ENCODE measurements at regions not wholly inside any gene's neighbourhood (a gene's known extent, or its start where the extent isn't known, plus 50 kb on each side); places are given as distances from the start of the nearest gene placed in this dataset.

- Histone ChIP-seq H3K27ac (ENCODE audit: low read depth, low read length, severe bottlenecking) (peak overlapping the region; percentile 75), H3K36me3 (ENCODE audit: control insufficient read depth, insufficient read depth, low read length) (no peaks in the 10 kb centered on the region), H3K4me3 (ENCODE audit: extremely low read depth, insufficient read depth, low read length, poor library complexity, severe bottlenecking) (no peak overlapping the region), H3K4me1 (ENCODE audit: control insufficient read depth, insufficient read depth, low read length, poor library complexity, severe bottlenecking) (peaks cover 5% of the 10 kb centered on the region), H3K9me3 (ENCODE audit: control insufficient read depth, low read length) (no peaks in the 10 kb centered on the region)
- WGBS, 2 experiments (ENCODE audit: insufficient coverage in 2 of 2), result no CpG with 5 or more reads among the region's 1 CpG
Observed at GRCh38 chr15:81532001-81532400, 158.0 kb upstream of the TMC3 start.

GRCh38 chr15:81531109-81531592, 157.1 kb upstream of the TMC3 start:
- Histone ChIP-seq H3K9me3 (ENCODE audit: control insufficient read depth, low read length) (no peaks in the 10 kb centered on the region), H3K4me1 (ENCODE audit: control insufficient read depth, insufficient read depth, low read length, poor library complexity, severe bottlenecking) (peaks cover 5% of the 10 kb centered on the region), H3K27ac (ENCODE audit: low read depth, low read length, severe bottlenecking) (peak overlapping the region; percentile 75), H3K36me3 (ENCODE audit: control insufficient read depth, insufficient read depth, low read length) (no peaks in the 10 kb centered on the region), H3K4me3 (ENCODE audit: extremely low read depth, insufficient read depth, low read length, poor library complexity, severe bottlenecking) (no peak overlapping the region)
- 23 to 24% methylated on average over 6 of the region's 10 CpGs for WGBS, 2 experiments (ENCODE audit: insufficient coverage in 2 of 2)

- WGBS, 2 experiments (ENCODE audit: insufficient coverage in 2 of 2), result 80% methylated on average over 1 of the region's 3 CpGs; no CpG with 5 or more reads in 1 of the 2 experiments
- Histone ChIP-seq H3K4me1 (ENCODE audit: control insufficient read depth, insufficient read depth, low read length, poor library complexity, severe bottlenecking) (peaks cover 5% of the 10 kb centered on the region), H3K36me3 (ENCODE audit: control insufficient read depth, insufficient read depth, low read length) (no peaks in the 10 kb centered on the region), H3K9me3 (ENCODE audit: control insufficient read depth, low read length) (no peaks in the 10 kb centered on the region), H3K27ac (ENCODE audit: low read depth, low read length, severe bottlenecking) (peak overlapping the region; percentile 75), H3K4me3 (ENCODE audit: extremely low read depth, insufficient read depth, low read length, poor library complexity, severe bottlenecking) (no peak overlapping the region)
Observed at GRCh38 chr15:81530271-81530691, 156.3 kb upstream of the TMC3 start.

- peaks cover 5% of the 10 kb centered on the region for H3K4me1 ChIP-seq (ENCODE audit: control insufficient read depth, insufficient read depth, low read length, poor library complexity, severe bottlenecking)
- WGBS, 2 experiments (ENCODE audit: insufficient coverage in 2 of 2), result 92% methylated on average over 2 of the region's 2 CpGs; no CpG with 5 or more reads in 1 of the 2 experiments
- no peaks in the 10 kb centered on the region for H3K36me3 ChIP-seq (ENCODE audit: control insufficient read depth, insufficient read depth, low read length)
- no peak overlapping the region for H3K27ac ChIP-seq (ENCODE audit: low read depth, low read length, severe bottlenecking)
- no peaks in the 10 kb centered on the region for H3K9me3 ChIP-seq (ENCODE audit: control insufficient read depth, low read length)
- no peak overlapping the region for H3K4me3 ChIP-seq (ENCODE audit: extremely low read depth, insufficient read depth, low read length, poor library complexity, severe bottlenecking)
Observed at GRCh38 chr15:81529481-81529880, 155.5 kb upstream of the TMC3 start.

- no peaks in the 10 kb centered on the region for H3K36me3 ChIP-seq (ENCODE audit: control insufficient read depth, insufficient read depth, low read length)
- no peaks in the 10 kb centered on the region for H3K9me3 ChIP-seq (ENCODE audit: control insufficient read depth, low read length)
- no peaks in the 10 kb centered on the region for H3K4me1 ChIP-seq (ENCODE audit: control insufficient read depth, insufficient read depth, low read length, poor library complexity, severe bottlenecking)
- H3K4me3 ChIP-seq (ENCODE audit: extremely low read depth, insufficient read depth, low read length, poor library complexity, severe bottlenecking), result no peak overlapping the region
- no peak overlapping the region for H3K27ac ChIP-seq (ENCODE audit: low read depth, low read length, severe bottlenecking)
- WGBS, 2 experiments (ENCODE audit: insufficient coverage in 2 of 2), result 92 to 97% methylated on average over 4 of the region's 4 CpGs
Observed at GRCh38 chr15:81526029-81526428, 152.0 kb upstream of the TMC3 start.

GRCh38 chr15:81524496-81524895, 150.5 kb upstream of the TMC3 start:
- Histone ChIP-seq H3K36me3 (ENCODE audit: control insufficient read depth, insufficient read depth, low read length) (no peaks in the 10 kb centered on the region), H3K27ac (ENCODE audit: low read depth, low read length, severe bottlenecking) (no peak overlapping the region), H3K4me1 (ENCODE audit: control insufficient read depth, insufficient read depth, low read length, poor library complexity, severe bottlenecking) (no peaks in the 10 kb centered on the region), H3K9me3 (ENCODE audit: control insufficient read depth, low read length) (no peaks in the 10 kb centered on the region), H3K4me3 (ENCODE audit: extremely low read depth, insufficient read depth, low read length, poor library complexity, severe bottlenecking) (no peak overlapping the region)
- WGBS, 2 experiments (ENCODE audit: insufficient coverage in 2 of 2), result no CpG with 5 or more reads among the region's 1 CpG

GRCh38 chr15:81523867-81524266, 149.9 kb upstream of the TMC3 start:
- Histone ChIP-seq H3K36me3 (ENCODE audit: control insufficient read depth, insufficient read depth, low read length) (no peaks in the 10 kb centered on the region), H3K4me1 (ENCODE audit: control insufficient read depth, insufficient read depth, low read length, poor library complexity, severe bottlenecking) (no peaks in the 10 kb centered on the region), H3K9me3 (ENCODE audit: control insufficient read depth, low read length) (no peaks in the 10 kb centered on the region), H3K27ac (ENCODE audit: low read depth, low read length, severe bottlenecking) (no peak overlapping the region), H3K4me3 (ENCODE audit: extremely low read depth, insufficient read depth, low read length, poor library complexity, severe bottlenecking) (no peak overlapping the region)
- 91 to 92% methylated on average over 1 of the region's 2 CpGs for WGBS, 2 experiments (ENCODE audit: insufficient coverage in 2 of 2)

- Histone ChIP-seq H3K4me3 (ENCODE audit: extremely low read depth, insufficient read depth, low read length, poor library complexity, severe bottlenecking) (no peak overlapping the region), H3K9me3 (ENCODE audit: control insufficient read depth, low read length) (no peaks in the 10 kb centered on the region), H3K4me1 (ENCODE audit: control insufficient read depth, insufficient read depth, low read length, poor library complexity, severe bottlenecking) (peaks cover 5% of the 10 kb centered on the region), H3K36me3 (ENCODE audit: control insufficient read depth, insufficient read depth, low read length) (no peaks in the 10 kb centered on the region), H3K27ac (ENCODE audit: low read depth, low read length, severe bottlenecking) (no peak overlapping the region)
- 71% methylated on average over 1 of the region's 2 CpGs; no CpG with 5 or more reads in 1 of the 2 experiments for WGBS, 2 experiments (ENCODE audit: insufficient coverage in 2 of 2)
Observed at GRCh38 chr15:81520480-81520879, 146.5 kb upstream of the TMC3 start.

GRCh38 chr15:81516461-81516860, 142.4 kb upstream of the TMC3 start:
- Histone ChIP-seq H3K27ac (ENCODE audit: low read depth, low read length, severe bottlenecking) (no peak overlapping the region), H3K36me3 (ENCODE audit: control insufficient read depth, insufficient read depth, low read length) (no peaks in the 10 kb centered on the region), H3K4me3 (ENCODE audit: extremely low read depth, insufficient read depth, low read length, poor library complexity, severe bottlenecking) (no peak overlapping the region), H3K4me1 (ENCODE audit: control insufficient read depth, insufficient read depth, low read length, poor library complexity, severe bottlenecking) (peaks cover 5% of the 10 kb centered on the region), H3K9me3 (ENCODE audit: control insufficient read depth, low read length) (no peaks in the 10 kb centered on the region)
- 77 to 86% methylated on average over 2 to 3 of the region's 3 CpGs for WGBS, 2 experiments (ENCODE audit: insufficient coverage in 2 of 2)

GRCh38 chr15:81516012-81516411, 142.0 kb upstream of the TMC3 start:
- H3K4me3 ChIP-seq (ENCODE audit: extremely low read depth, insufficient read depth, low read length, poor library complexity, severe bottlenecking), result no peak overlapping the region
- no peaks in the 10 kb centered on the region for H3K36me3 ChIP-seq (ENCODE audit: control insufficient read depth, insufficient read depth, low read length)
- H3K27ac ChIP-seq (ENCODE audit: low read depth, low read length, severe bottlenecking), result no peak overlapping the region
- H3K9me3 ChIP-seq (ENCODE audit: control insufficient read depth, low read length), result no peaks in the 10 kb centered on the region
- peaks cover 5% of the 10 kb centered on the region for H3K4me1 ChIP-seq (ENCODE audit: control insufficient read depth, insufficient read depth, low read length, poor library complexity, severe bottlenecking)

- H3K4me3 ChIP-seq (ENCODE audit: extremely low read depth, insufficient read depth, low read length, poor library complexity, severe bottlenecking), result no peak overlapping the region
- H3K27ac ChIP-seq (ENCODE audit: low read depth, low read length, severe bottlenecking), result no peak overlapping the region
- peaks cover 5% of the 10 kb centered on the region for H3K4me1 ChIP-seq (ENCODE audit: control insufficient read depth, insufficient read depth, low read length, poor library complexity, severe bottlenecking)
- no peaks in the 10 kb centered on the region for H3K9me3 ChIP-seq (ENCODE audit: control insufficient read depth, low read length)
- 100% methylated on average over 1 of the region's 1 CpG; no CpG with 5 or more reads in 1 of the 2 experiments for WGBS, 2 experiments (ENCODE audit: insufficient coverage in 2 of 2)
- H3K36me3 ChIP-seq (ENCODE audit: control insufficient read depth, insufficient read depth, low read length), result no peaks in the 10 kb centered on the region
Observed at GRCh38 chr15:81514725-81515124, 140.7 kb upstream of the TMC3 start.
